Inflammatory macrophage treated with lipopolysaccharide for 4 hours (primary cell): ENCODE measurements at regions not wholly inside any gene's neighbourhood (a gene's known extent, or its start where the extent isn't known, plus 50 kb on each side); places are given as distances from the start of the nearest gene placed in this dataset.
A peak's percentile ranks its signal among the peaks of the same experiment; 100 is the strongest.

ENCODE experiments used
- DNase-seq: peaks from one replicate; pipeline ENCODE4 v3.0.0-alpha.2; 2020

DNA sequence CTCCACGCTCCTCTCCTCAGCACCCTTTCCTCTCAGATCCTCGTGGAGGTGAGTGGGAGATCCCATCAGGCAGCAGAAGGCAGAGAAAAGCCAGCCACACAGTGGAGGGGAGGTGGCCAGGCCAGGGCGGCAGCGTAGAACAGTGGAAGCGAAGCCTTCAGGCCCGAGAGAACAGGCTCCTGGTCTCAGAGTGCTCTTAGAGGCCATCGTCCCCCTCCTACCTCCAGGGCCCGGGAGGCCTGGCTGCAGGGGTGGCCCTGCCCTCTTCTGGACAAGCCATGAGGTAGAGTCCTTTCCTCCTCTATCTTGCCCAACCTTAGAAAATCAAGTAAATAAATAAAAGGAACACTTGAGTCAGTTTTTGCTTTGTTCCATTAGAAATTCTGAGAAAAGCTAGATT, 202.0 kb downstream of the KATNAL1 start:
- DNase-seq: no peak

DNA sequence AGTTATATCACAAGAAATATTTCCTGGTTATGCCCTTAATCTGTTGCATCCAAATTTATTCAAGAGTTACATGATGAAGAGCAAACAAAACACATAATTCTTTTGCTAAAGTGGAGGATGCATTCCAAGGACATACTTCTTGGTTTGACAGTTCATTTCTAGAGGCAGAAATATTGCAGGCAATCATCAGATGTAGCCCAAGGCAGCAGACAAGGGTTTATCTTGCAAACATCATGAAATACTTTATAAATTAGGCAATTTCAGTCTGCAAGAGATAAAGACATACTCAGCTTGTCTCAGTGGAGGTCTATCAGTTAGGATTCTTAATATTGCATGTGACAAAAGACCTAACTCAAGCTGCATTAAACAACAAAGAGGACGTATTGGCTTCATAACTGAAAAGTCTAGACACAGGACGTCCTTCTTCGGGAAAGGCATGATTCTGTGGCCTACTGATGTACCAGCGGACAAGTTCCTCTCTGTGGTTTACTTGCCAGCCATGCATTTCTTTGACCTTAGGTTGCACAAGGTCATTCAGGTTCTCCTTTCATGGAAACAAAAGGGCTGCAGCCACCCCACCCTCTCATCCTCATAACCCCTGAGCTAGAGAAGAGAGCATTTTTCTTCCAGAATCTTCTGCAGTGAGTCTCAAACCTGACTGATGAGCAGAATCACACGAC, 204.1 kb downstream of the KATNAL1 start:
- DNase-seq: peak; percentile 24

DNA sequence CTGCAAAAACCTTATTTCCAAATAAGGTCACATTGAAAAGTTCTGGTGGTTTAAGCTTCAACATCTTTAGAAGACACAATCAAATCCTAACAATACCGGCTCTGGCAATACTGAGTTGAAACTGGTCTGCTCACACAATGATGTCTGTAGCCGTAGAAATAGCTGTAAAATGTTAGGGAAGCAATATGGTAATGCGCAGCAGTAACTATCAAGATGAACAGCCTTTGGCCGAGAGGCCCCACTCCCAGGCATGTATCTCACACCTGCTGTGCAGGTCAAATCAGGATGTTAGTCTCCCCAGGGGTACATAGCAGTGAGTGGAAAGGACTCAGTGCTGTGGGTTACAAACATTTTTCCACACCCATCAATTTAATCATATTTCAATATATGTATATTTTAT, 207.1 kb downstream of the KATNAL1 start:
- DNase-seq: no peak

DNA sequence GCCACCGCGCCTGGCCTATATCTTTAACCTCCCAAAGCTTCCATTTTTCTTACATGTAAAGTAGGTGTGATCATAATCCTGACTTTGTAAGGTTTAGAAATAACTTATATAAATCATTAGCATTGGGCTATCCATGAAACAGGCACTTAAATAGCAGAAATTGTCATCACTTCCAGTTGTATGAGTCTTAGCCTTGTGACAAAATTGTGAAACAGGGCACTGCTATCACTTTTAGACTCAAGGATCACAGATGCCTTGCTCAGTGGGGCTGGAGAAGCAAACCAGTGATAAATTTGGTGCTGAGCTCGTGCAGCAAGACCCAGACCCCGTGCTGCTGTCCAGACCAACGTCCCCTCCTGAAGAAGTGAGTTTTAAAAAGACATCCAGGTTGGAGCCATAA, 209.7 kb downstream of the KATNAL1 start:
- peak; percentile 87 for DNase-seq

DNA sequence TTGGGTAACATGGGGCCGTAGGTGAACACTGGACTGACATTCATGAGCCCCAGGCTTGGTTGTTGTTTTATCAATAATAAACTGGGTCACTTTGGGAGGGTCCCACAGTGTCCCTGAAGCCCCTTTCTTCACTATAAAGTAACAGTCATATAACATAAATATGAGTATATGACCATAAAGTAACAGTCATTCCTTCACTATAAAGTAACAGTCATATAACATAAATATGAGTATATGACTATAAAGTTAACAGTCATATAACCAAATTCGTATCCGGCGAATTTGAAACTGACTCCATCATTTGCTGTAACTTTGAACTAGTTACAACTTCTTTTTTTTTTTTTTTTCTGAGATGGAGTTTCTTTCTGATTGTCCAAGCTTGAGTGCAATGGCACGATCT, 210.3 kb downstream of the KATNAL1 start:
- DNase-seq: no peak

DNA sequence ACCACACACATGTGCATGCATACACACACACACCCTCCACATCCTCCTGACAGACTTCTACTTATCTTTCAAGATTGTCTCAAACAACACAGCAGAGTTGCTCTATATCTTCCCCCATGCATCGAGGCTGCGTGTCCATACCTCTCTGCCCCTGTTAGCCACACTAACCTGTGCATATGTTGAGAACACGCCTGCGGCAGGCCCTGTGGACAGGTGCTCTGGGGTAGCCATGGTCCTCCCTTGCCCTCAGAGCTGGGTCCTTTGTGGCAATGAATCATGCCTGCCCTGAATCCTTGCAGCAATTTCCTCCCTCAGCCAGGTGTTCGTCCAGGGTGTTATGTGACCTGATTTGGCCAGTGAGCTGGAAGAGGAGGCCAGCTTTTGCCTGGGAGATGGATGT, 213.3 kb downstream of the KATNAL1 start:
- DNase-seq: no peak

DNA sequence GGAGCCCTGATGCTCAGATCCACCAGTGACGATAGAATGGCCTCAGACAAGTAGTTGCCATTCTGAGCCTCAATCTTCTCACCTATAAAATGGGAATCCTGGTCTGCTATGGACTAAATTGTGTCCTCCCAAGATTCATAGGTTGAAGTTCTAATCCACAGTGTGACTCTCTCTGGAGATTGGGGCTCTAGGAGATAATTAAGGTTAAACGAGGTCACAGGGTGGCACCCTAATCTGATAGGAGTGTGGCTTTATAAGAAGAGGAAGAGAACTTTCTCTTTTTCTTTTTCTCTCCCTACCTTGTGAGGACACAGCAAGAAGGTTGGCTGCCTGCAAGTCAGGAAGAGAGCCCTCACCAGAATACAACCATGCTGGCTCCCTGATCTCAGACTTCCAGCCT, 214.1 kb downstream of the KATNAL1 start:
- no peak for DNase-seq

DNA sequence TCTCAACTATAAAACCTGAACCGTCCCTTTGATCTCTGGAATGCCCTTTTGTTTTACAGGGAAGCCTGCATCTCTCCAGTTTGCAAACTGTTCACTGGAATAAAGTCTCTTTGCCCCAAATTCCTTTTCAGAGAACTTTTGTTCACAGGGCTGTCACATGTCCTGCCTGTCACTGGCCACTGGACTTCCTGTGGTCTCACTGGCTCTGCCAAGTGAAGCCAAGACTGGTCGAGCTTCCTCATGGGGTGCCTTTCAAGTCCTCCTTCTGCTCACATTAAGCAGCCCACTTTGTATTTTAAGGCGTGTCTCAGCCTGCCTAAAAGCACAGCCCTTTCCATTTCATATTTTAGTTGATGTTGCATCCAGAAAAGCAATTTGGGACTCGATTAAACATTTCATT, 215.7 kb downstream of the KATNAL1 start:
- DNase-seq: peak; percentile 40

DNA sequence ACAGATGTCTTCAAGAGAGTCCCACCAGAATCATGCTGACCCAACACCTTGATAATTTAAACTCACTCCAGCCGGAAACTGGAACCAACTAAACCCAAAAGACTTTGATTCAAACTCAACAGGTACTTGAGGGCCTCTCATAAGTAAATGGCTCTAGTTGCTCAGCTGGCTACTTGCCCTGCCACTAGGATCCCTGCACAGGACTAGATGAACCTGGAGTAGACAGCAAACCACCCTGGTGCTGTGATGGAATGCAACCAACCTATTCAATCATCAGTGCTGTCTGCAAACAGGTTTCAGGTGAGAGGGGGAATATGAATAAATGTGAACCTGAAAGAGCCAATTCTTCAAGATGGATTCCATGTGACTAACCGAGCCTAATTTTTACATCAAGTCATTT, 216.3 kb downstream of the KATNAL1 start:
- no peak for DNase-seq

DNA sequence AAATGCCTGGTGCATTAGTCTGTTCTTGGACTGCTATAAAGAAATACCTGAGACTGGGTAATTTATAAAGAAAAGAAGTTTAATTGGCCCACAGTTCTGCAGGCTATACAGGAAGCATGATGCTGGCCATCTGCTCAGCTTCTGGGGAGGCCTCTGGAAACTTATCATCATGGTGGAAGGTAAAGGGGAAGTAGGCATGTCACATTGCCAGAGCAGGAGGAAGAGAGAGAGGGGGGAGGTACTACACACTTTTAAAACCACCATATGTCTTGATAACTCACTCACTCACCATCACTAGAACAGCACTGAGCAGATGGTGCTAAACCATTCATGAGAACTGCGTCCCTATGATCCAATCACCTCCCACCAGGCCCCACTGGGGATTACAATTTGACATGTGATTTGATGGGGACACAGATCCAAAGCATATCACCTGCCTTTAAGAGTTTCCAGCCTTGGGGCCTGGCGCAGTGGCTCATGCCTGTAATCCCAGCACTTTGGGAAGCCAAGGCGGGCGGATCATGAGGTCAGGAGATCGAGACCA, 219.0 kb downstream of the KATNAL1 start:
- no peak for DNase-seq

DNA sequence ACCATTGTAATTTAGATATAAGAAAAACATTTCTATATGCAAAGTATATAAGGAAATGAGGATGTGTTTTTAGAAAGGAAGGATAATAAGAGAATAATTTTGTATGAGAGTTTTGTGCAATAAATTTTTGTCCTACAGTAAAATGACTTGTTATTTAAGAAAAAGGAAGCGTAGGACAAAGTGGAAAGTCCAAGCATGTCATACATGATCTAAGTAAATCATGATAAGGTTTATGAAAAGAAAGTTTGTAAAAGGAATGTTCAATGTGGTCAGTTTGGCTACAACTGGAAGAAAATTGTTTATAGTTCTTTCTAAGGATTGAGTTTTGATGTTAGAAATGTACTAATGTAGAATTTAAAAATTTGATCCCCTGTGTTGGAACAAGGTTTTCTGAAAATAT, 222.3 kb downstream of the KATNAL1 start:
- peak; percentile 31 for DNase-seq

DNA sequence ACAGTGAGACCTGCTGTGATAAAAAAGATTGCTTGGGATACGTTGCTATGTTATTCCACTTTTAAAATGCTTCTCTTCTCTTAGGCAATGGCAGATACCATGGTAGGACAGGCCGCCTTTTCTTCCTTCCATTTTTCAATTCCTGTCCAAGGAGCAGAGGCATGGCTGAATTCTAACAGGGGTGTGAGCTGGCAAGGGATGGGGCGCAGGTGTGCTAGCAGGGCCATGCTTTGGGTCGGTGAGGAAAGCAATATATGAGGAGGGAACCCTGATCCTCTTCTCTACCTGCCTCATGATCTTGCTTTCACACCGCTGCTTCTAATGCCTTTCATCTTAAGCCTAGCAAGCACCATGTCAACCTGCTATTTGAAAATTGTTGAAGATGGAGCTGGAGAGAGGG, 225.0 kb downstream of the KATNAL1 start:
- no peak for DNase-seq

DNA sequence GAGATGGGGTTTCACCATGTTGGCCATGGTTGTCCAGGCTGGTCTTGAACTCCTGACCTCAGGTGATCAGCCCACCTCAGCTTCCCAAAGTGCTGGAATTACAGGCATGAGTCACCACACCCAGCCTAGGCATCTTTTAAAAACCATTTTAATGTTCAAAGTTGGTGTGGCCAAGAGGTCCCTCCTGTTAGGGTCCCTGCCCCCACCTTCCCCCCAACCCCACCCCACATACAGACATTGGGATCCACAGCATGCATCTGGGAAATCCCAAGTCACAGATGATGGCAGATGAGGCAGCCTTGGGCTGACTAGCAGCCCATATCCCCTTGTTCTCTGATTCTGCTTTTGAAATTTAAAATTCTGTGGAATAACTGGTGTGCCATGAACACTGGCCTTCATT, 226.0 kb downstream of the KATNAL1 start:
- DNase-seq: no peak

DNA sequence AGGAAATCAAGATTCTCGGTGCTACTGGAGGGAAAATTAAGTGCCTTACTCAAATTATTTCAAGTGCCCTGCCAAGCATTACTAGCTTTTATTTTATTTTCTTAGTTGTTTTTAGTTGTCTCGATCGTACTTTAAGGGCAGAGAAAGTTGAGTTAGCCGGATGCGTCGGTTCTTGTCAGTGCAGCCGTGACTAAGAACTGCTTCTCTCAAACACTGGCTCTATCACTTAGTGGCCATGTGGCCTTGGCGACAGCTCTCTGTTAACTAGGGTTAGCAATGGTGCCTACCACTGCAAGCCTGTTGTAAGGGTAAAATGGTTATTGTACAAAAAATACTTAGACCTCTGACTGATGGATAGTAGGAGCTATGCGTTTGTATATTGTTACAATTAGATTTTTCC, 227.8 kb downstream of the KATNAL1 start:
- no peak for DNase-seq

DNA sequence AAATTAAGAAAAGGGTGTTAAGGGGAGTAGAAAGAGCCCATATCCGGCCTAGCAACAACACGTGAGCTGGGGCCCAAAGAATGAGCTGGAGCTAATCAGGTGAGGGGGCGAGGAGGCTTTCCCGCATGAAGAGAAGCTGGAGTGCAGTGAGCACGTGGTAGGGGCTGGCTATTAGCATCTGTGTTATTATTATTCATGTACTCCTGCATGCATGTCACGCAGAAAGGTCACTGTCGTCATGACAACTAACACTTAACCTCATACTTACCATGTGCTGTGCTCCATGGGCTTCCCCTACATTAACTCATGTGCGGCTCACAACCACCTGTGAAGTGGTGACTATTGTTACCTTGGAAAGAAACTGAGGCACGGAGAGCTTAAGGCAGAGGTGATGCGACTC, 227.6 kb upstream of the UBL3 start:
- DNase-seq: no peak

DNA sequence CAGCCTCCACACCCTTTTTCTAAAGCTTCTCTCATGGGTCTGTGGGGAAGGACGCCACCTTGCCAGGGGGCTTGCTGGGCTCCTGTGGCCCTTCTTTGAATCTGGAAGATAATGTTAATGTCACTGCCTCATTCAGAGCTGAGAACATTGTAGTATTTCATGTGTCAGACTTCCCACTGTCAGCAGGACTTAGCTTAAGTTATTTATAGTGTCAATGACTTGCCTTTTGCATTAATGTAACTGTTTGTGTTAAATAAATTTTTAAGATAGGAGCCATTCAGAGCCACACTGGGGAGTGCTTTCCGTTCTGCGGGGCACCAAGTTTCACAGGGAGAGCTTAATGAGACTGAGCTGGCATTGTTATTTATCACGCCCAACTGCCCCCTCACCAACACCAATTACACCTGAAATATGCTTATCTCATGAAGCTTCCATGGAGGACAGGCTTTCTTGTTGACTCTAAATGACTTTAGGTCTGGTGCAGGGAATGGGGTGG, 226.9 kb upstream of the UBL3 start:
- DNase-seq: no peak

DNA sequence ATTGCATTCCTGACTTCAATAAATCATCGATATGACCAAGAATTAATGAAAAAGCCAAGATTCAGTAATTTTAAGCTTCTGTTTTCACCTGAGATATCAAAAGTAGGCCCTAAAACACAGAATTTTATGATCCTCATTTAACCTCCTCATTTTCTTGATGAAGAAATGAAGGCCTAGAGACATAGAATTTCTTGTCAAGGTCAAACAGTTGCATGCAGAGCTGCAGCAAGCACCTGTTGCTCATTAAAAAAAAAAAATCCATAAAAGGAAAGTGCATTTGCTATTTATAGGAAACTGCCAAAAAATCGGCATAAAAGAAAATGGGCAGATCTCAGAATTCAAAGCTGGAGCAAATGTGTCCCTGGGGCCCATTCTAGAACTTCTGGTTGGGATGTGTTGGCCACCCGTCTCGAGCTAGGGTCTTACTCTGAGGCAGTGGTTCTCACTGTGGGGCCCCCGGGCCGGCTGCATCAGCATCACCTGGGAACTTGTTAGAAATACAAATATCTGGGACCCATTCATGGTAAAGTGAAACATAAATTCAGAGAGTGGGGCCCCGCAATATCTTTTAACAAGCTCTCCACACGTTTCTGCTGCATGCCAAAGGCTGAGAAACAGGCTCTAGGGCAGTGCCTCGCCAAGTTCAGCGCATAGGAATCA, 224.7 kb upstream of the UBL3 start:
- no peak for DNase-seq

DNA sequence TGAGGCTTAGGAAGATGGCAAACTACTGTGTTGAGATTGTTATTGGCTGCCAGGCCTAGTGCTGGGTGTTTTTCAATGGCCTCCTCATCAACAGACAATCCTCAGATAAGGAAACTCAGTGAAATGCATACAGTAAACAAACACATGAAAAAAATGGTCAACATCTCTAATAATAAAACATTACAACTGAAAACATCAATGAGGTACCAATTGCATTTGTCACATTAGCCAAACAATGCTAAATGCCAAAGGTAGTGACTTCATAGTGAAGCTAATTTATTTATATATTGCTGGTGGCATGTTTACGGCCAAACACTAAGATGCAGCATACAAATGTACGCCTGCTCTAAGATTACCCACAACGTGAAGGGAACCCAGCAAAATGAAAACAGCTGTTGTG, 224.0 kb upstream of the UBL3 start:
- DNase-seq: no peak

DNA sequence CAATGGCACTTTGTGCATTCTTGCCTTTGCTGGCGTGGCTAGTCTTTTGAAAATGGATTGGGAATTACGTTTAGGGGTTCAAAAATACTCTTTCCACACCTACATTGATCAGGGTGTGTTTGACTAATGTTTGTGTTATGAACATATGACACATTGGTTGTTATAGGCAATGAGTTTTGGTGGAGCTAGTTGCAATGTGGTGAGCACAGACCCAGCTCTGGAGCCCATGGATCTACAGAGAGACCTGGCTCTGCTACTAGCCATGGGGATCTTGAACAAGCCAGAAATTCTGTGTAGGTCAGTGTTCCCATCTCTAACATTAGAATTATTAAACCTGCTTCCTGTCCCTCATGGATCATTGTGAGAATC, 222.4 kb upstream of the UBL3 start:
- DNase-seq: no peak

DNA sequence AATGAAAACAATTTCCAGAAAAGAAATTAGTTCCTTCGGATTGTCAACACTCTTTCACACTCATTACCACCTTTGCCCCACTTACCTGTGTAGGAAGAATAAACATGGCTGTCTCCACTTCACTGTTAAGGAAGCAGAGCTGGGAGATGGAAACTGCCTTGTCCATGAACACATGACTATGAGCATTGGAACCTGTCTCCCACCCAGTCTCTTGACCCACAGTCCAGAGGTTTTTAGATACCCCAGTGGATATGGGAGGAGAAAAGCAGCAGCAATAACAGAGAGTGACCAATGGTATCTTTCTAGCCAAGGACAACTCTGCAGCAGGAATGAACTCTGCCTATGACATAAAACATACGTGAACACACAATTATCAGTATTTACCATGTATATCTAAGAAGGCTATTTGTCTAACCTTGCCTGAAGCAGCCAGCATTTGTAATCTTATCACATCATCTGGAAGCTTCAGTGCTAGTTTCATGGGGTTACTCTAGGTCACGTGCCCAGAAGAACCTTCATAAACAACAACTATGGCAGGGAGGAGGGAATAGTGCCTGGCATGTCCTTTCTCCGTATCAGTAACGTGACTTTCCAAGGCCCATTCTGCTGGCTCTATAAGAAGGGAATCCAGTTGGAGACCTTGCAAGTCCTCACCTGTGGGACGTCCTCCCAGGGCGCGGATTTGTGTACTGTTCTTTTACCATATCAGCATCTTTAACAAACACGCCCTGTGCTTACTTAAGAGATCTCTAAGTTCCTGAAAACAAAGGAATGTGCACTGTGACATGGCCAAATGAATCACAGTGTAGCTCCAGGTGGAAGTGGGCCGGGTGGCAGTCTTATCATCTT, 221.8 kb upstream of the UBL3 start:
- DNase-seq: no peak

DNA sequence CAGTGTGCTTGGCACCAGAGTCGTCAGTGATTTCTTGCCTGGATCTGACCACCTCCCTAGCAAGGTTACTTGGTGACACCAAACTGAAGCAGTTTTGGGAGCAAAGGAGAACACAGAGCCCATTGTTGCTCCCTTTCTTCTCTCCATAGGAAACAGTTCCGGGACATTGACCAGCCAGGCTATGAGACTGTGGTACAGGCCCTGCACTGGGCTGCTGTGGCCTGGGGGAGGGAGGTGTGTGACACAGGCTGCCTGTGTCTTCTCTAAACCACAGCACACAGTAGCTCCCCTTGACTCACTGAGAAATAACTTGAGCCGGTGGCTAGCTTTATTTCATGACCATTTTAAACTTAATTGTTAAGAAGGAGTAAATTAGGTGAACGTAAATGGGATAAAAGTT, 214.8 kb upstream of the UBL3 start:
- no peak for DNase-seq

DNA sequence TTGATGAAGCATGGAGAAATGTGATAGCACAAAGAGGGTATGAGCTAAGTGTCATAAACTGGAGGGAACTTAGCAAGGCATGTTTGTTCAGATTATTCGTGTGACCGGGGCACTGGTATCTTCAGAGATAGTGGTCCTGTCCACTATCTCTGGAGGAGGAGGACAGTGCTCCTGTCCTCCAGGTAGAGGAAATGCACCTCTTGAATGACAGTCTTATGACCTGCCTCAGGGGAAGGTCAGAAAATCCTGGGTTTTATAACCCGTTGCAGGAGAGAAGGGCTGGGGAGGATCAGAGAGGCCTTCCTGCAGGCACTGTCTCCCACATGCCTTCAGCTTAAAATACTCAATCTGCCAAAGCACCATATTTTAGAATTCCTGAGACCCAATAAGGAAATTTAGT, 213.5 kb upstream of the UBL3 start:
- no peak for DNase-seq

DNA sequence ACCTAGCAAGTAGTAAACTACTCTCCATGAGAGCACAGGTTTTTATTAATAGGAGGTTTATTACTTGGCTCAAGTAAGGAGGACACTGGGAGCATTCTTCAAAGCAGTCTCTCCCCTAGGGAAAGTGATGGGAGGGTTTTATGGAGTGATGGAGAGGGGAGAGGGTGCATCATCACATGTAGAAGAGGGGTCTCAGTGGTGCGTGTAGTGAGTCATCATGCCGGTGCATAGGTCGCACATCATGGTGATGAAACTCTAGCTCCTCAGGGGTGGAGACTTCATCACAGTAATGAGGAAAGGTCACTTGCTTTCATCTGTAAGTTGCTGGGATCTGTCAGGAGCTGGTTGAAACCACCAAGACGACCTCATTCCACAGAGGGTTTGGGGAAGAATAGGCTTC, 210.8 kb upstream of the UBL3 start:
- no peak for DNase-seq

DNA sequence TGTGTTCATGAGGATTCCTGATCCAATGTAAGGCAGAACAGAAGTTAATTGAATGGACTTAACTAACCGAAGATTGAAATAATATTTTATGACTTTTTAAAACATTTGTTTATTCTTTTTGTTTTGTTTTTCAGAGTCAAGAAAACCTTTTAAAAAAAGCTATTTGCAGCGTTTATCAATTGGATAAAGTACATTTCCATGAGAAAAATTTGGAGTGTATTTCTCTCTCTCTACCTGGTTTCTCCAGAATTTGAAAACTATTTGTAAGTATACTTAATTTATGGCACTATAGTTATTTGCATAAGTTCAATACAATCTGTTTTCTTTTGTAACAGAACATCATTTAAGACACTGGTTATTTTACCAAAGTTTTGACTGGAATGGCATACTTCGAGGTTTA, 208.0 kb upstream of the UBL3 start:
- no peak for DNase-seq
